ENCODE measurements at regions not wholly inside any gene's neighbourhood (a gene's known extent, or its start where the extent isn't known, plus 50 kb on each side); places are given as distances from the start of the nearest gene placed in this dataset.

- Histone ChIP-seq H2AFZ (ENCODE audit: low read depth, low read length) (no peak overlapping the region), H3K4me3 (ENCODE audit: low read depth in 1 of 2, low read length in 2 of 2) (no peak overlapping the region)
Measured at GRCh38 chr11:93080146-93080759, 110.8 kb downstream of the MTNR1B start.

GRCh38 chr11:93081694-93082093 is 112.2 kb downstream of the MTNR1B start:
- no peaks in the 10 kb centered on the region for H3K36me3 ChIP-seq (ENCODE audit: insufficient read depth, low read length)
- H3K4me1 ChIP-seq (ENCODE audit: insufficient read depth, low read length) = no peaks in the 10 kb centered on the region
- no peaks in the 10 kb centered on the region for H3K27me3 ChIP-seq (ENCODE audit: insufficient read depth, low read length, poor library complexity)
- H3K27ac ChIP-seq (ENCODE audit: low read length) = no peak overlapping the region
- DNase-seq (no peak), ATAC-seq (ENCODE audit: insufficient read depth, low read depth) (no peak)
- H3K4me2 ChIP-seq (ENCODE audit: insufficient read depth, low read length) = no peak overlapping the region
- no peaks in the 10 kb centered on the region for H4K20me1 ChIP-seq (ENCODE audit: insufficient read depth, low read length)
- H3K9ac ChIP-seq (ENCODE audit: low read depth, low read length) = no peak overlapping the region
- no peaks in the 10 kb centered on the region for H3K9me3 ChIP-seq (ENCODE audit: insufficient read depth, low read length, severe bottlenecking)
- no peaks in the 10 kb centered on the region for H3K79me2 ChIP-seq (ENCODE audit: insufficient read depth, low read length)
- H2AFZ ChIP-seq (ENCODE audit: low read depth, low read length) = no peak overlapping the region
- H3K4me3 ChIP-seq (ENCODE audit: low read depth in 1 of 2, low read length in 2 of 2) = no peak overlapping the region
- TF ChIP-seq CTCF (IDR thresholded peaks at IDR 0.05; ENCODE audit: borderline replicate concordance, extremely low read depth, low read length, poor library complexity, severe bottlenecking) (no peak), EZH2 (IDR thresholded peaks at IDR 0.05; ENCODE audit: borderline replicate concordance, low read depth, low read length, severe bottlenecking) (no peak)

More at GRCh38 chr11:93080146-93080759, 110.8 kb downstream of the MTNR1B start:
- Histone ChIP-seq H3K4me2 (ENCODE audit: insufficient read depth, low read length) (no peak overlapping the region), H3K9ac (ENCODE audit: low read depth, low read length) (no peak overlapping the region), H3K27me3 (ENCODE audit: insufficient read depth, low read length, poor library complexity) (no peaks in the 10 kb centered on the region), H3K79me2 (ENCODE audit: insufficient read depth, low read length) (no peaks in the 10 kb centered on the region), H4K20me1 (ENCODE audit: insufficient read depth, low read length) (no peaks in the 10 kb centered on the region), H3K9me3 (ENCODE audit: insufficient read depth, low read length, severe bottlenecking) (no peaks in the 10 kb centered on the region), H3K36me3 (ENCODE audit: insufficient read depth, low read length) (no peaks in the 10 kb centered on the region), H3K4me1 (ENCODE audit: insufficient read depth, low read length) (no peaks in the 10 kb centered on the region), H3K27ac (ENCODE audit: low read length) (no peak overlapping the region)
- DNase-seq (no peak), ATAC-seq (ENCODE audit: insufficient read depth, low read depth) (no peak)
- no peak for TF ChIP-seq EZH2 (IDR thresholded peaks at IDR 0.05; ENCODE audit: borderline replicate concordance, low read depth, low read length, severe bottlenecking)
- TF ChIP-seq CTCF (IDR thresholded peaks at IDR 0.05; ENCODE audit: borderline replicate concordance, extremely low read depth, low read length, poor library complexity, severe bottlenecking) = no peak

GRCh38 chr11:93082900-93083299 is 113.4 kb downstream of the MTNR1B start:
- H4K20me1 ChIP-seq (ENCODE audit: insufficient read depth, low read length) = no peaks in the 10 kb centered on the region
- no peaks in the 10 kb centered on the region for H3K79me2 ChIP-seq (ENCODE audit: insufficient read depth, low read length)
- no peaks in the 10 kb centered on the region for H3K4me1 ChIP-seq (ENCODE audit: insufficient read depth, low read length)
- no peak overlapping the region for H3K4me3 ChIP-seq (ENCODE audit: low read depth in 1 of 2, low read length in 2 of 2)
- no peaks in the 10 kb centered on the region for H3K9me3 ChIP-seq (ENCODE audit: insufficient read depth, low read length, severe bottlenecking)
- H3K36me3 ChIP-seq (ENCODE audit: insufficient read depth, low read length) = no peaks in the 10 kb centered on the region
- ATAC-seq (ENCODE audit: insufficient read depth, low read depth) (no peak), DNase-seq (no peak)
- H3K27me3 ChIP-seq (ENCODE audit: insufficient read depth, low read length, poor library complexity) = no peaks in the 10 kb centered on the region
- TF ChIP-seq CTCF (IDR thresholded peaks at IDR 0.05; ENCODE audit: borderline replicate concordance, extremely low read depth, low read length, poor library complexity, severe bottlenecking) (no peak), EZH2 (IDR thresholded peaks at IDR 0.05; ENCODE audit: borderline replicate concordance, low read depth, low read length, severe bottlenecking) (no peak)
- no peak overlapping the region for H2AFZ ChIP-seq (ENCODE audit: low read depth, low read length)
- H3K27ac ChIP-seq (ENCODE audit: low read length) = no peak overlapping the region
- H3K9ac ChIP-seq (ENCODE audit: low read depth, low read length) = no peak overlapping the region
- no peak overlapping the region for H3K4me2 ChIP-seq (ENCODE audit: insufficient read depth, low read length)

Data from DND-41 (cell line).